ENCODE measurements at regions not wholly inside any gene's neighbourhood (a gene's known extent, or its start where the extent isn't known, plus 50 kb on each side); places are given as distances from the start of the nearest gene placed in this dataset.

DNA sequence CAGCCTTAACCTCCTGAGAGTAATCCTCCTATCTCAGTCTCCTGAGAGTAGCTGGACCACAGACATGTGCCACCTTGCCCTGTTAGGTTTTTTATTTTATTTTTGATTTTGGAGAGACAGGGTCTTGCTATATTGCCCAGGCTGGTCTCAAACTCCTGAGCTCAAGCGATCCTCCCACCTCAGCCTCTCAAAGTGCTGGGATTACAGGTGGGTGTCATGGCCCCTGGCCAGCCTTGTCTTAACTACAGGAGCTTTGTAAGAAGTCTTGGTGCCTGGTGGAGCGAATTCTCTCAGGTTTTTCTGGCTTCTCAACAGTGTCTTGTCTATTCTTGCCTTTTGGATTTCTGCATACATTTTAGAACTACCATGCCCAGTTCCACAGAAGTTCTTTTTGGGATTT lies 546.4 kb downstream of the TBC1D22A start:
- ATAC-seq: no peak
- H3K4me3 ChIP-seq (ENCODE audit: low read depth in 2 of 2, low read length in 2 of 2): no peak overlapping the region
- intact Hi-C loops (cut with micrococcal nuclease; ENCODE audit: unreplicated experiment): no loop called here
- CTCF ChIA-PET: no interaction called here
- H3K27ac ChIP-seq (ENCODE audit: low read length): no peak overlapping the region
- no peak for DNase-seq (ENCODE audit: low read depth, low spot score)
- no peaks in the 10 kb centered on the region for H3K27me3 ChIP-seq (ENCODE audit: control insufficient read depth, insufficient read depth, low read length)
- no TSS peak for BruUV-seq (replicated peaks)
- H3K9me3 ChIP-seq (ENCODE audit: control insufficient read depth, insufficient read depth, low read depth, low read length): no peaks in the 10 kb centered on the region
- no peak for TF ChIP-seq SIN3A (IDR thresholded peaks at IDR 0.05; ENCODE audit: borderline replicate concordance, insufficient read depth, low read depth, low read length)
- TF ChIP-seq, protein P1, sequence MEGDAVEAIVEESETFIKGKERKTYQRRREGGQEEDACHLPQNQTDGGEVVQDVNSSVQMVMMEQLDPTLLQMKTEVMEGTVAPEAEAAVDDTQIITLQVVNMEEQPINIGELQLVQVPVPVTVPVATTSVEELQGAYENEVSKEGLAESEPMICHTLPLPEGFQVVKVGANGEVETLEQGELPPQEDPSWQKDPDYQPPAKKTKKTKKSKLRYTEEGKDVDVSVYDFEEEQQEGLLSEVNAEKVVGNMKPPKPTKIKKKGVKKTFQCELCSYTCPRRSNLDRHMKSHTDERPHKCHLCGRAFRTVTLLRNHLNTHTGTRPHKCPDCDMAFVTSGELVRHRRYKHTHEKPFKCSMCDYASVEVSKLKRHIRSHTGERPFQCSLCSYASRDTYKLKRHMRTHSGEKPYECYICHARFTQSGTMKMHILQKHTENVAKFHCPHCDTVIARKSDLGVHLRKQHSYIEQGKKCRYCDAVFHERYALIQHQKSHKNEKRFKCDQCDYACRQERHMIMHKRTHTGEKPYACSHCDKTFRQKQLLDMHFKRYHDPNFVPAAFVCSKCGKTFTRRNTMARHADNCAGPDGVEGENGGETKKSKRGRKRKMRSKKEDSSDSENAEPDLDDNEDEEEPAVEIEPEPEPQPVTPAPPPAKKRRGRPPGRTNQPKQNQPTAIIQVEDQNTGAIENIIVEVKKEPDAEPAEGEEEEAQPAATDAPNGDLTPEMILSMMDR (IDR thresholded peaks at IDR 0.05): no peak
- no peaks in the 10 kb centered on the region for H3K36me3 ChIP-seq (ENCODE audit: control insufficient read depth, insufficient read depth, low read length)
- H3K4me1 ChIP-seq (ENCODE audit: control insufficient read depth, insufficient read depth, low read length): no peaks in the 10 kb centered on the region
- in situ Hi-C loops (cut with HindIII; ENCODE audit: low pct_unique_long_range_greater_than_20kb, low sequenced_read_pairs): no loop called here
- POLR2A ChIA-PET: no interaction called here

DNA sequence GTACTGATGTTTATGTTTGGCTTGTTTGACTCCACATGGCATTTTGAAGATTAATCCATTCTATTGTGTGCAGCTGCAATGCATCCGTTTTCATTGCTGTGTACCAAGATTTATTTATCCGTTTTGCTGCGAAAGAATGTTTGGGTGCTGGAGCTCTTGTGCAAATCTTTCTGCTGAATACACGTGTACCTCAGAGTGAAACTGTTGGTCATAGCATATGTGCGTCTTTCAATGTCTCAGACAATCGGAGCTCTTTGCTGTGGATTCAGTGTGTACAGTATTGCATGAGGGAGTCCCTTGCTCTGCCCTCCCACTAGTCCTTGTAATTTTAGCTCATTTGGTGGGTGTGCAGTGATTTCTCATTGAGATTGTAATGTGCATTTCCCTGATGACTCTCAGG lies 545.4 kb downstream of the TBC1D22A start:
- intact Hi-C loops (cut with micrococcal nuclease; ENCODE audit: unreplicated experiment): no loop called here
- ChIA-PET CTCF (no interaction called here), POLR2A (no interaction called here)

More for the DNA sequence above, 545.4 kb downstream of the TBC1D22A start:
- no peaks in the 10 kb centered on the region for H3K9me3 ChIP-seq (ENCODE audit: control insufficient read depth, insufficient read depth, low read depth, low read length)
- H3K36me3 ChIP-seq (ENCODE audit: control insufficient read depth, insufficient read depth, low read length): no peaks in the 10 kb centered on the region
- no peak overlapping the region for H3K27ac ChIP-seq (ENCODE audit: low read length)
- in situ Hi-C loops (cut with HindIII; ENCODE audit: low pct_unique_long_range_greater_than_20kb, low sequenced_read_pairs): no loop called here
- DNase-seq (ENCODE audit: low read depth, low spot score) (no peak), ATAC-seq (no peak)
- H3K27me3 ChIP-seq (ENCODE audit: control insufficient read depth, insufficient read depth, low read length): no peaks in the 10 kb centered on the region
- TF ChIP-seq, protein P1 (IDR thresholded peaks at IDR 0.05): no peak
- TF ChIP-seq TCF7L2 (IDR thresholded peaks at IDR 0.05; ENCODE audit: low read depth, low read length) (no peak), POLR2AphosphoS5 (IDR thresholded peaks at IDR 0.05; ENCODE audit: low read depth, low read length) (no peak), SIN3A (IDR thresholded peaks at IDR 0.05; ENCODE audit: borderline replicate concordance, insufficient read depth, low read depth, low read length) (no peak)
- TF ChIP-seq, protein P2, sequence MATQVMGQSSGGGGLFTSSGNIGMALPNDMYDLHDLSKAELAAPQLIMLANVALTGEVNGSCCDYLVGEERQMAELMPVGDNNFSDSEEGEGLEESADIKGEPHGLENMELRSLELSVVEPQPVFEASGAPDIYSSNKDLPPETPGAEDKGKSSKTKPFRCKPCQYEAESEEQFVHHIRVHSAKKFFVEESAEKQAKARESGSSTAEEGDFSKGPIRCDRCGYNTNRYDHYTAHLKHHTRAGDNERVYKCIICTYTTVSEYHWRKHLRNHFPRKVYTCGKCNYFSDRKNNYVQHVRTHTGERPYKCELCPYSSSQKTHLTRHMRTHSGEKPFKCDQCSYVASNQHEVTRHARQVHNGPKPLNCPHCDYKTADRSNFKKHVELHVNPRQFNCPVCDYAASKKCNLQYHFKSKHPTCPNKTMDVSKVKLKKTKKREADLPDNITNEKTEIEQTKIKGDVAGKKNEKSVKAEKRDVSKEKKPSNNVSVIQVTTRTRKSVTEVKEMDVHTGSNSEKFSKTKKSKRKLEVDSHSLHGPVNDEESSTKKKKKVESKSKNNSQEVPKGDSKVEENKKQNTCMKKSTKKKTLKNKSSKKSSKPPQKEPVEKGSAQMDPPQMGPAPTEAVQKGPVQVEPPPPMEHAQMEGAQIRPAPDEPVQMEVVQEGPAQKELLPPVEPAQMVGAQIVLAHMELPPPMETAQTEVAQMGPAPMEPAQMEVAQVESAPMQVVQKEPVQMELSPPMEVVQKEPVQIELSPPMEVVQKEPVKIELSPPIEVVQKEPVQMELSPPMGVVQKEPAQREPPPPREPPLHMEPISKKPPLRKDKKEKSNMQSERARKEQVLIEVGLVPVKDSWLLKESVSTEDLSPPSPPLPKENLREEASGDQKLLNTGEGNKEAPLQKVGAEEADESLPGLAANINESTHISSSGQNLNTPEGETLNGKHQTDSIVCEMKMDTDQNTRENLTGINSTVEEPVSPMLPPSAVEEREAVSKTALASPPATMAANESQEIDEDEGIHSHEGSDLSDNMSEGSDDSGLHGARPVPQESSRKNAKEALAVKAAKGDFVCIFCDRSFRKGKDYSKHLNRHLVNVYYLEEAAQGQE (IDR thresholded peaks at IDR 0.05; ENCODE audit: insufficient read depth in 1 of 2, low read depth in 2 of 2, low read length in 1 of 2): no peak
- no peak overlapping the region for H3K4me3 ChIP-seq (ENCODE audit: low read depth in 2 of 2, low read length in 2 of 2)
- BruUV-seq (replicated peaks): no TSS peak
- H3K4me1 ChIP-seq (ENCODE audit: control insufficient read depth, insufficient read depth, low read length): no peaks in the 10 kb centered on the region

All from Panc1 (cell line).